ENCODE measurements at regions not wholly inside any gene's neighbourhood (a gene's known extent, or its start where the extent isn't known, plus 50 kb on each side); places are given as distances from the start of the nearest gene placed in this dataset.

DNA sequence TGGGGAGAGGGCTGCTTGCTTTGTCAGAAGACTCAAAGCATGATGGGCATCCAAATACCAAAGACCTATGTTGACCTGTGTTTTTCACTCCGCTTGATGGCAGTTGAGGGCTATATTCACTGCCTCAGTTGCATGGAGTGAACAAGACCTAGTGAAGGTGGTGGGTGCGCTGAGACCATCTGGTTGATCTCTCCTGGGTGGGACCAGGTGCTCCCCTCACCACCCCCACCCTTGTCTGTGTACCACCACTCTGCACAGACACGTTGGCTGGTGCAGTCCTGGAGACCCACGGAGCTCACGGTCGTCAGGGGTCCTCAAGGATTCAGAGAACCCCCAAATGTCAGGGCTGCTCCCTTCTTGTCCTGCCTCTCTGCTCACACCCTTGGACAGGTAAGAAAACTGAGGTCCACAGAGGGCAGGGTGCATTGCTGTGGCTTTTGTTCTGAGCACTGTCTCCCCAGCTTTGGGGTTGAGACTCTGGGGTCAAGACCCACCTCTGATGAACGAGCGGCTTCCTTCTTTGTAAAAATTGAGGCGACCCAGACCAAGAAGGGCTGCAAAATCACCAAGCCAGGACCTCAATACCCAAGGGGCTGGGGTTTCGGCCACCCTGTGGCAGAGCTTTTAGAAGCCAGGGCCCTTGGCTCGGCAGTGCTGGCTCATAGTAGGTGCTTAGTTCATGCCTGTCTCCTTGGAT is 166.3 kb upstream of the RTL1 start:
- no peak for DNase-seq

DNA sequence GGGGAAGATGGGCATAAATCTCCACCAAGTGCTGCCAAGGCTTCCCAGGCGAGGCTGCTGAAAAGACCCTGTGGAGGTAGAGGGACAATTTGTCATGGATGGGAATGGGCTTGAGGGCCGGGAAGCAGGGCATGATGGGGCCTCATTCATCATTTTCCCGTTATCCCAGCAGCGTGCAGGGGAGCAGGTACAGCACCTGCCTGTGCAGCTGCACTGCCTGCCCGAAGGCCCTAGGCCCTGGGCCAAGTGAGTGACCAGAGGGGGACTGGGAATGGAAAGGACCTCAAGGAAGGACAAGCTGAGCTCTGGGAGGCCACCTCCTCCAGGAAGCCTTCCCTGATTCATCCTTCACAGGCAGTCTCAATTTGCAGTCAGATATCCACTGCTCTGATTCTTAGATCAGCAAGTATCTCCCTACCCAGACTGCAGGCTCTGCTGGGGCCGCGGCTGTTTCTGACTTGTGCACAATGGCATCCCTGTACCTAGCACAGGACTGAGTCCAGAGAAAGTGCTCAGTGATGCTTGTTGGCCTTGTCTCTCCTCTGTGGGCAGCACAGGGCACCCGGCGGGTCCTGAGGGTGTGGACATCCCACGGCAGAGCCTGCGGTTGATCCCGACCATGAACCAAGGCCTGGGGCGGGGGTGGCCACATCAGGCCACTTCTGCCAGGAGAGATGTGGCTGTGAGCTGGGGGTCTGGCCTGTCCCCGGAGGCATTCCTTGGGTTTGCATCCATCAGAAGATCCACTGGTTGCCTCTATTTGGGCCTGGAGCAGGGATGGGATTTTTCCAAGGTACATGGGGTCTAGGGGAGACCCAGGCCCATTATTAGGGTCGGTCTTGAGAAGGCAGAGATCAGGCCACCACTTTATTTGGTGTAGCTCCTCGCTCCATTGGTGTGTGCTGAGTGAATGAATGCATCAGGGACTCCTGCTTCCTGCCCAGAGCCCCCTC is 167.3 kb upstream of the RTL1 start:
- DNase-seq, result no peak

DNA sequence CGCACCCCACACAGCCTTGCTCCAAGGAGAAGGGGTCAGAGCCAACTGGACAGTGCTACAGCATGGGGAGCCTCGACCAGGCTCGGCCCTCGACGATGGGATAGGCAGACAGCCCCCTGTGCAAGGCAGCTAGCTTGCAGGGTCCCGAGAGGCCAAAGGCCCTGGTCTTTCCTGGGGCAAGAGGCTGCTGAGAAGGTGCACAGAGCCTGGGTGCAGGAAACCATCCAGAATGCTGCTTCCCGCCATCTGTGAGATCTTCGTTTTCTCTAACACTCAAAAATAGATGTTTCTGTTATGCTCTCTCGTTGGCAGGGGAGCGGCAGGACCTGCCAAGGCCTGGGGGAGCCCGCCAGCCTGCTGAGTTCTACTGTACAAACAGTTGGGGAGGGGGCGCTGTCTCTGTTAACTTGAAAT is 168.0 kb upstream of the RTL1 start:
- DNase-seq, result no peak

DNA sequence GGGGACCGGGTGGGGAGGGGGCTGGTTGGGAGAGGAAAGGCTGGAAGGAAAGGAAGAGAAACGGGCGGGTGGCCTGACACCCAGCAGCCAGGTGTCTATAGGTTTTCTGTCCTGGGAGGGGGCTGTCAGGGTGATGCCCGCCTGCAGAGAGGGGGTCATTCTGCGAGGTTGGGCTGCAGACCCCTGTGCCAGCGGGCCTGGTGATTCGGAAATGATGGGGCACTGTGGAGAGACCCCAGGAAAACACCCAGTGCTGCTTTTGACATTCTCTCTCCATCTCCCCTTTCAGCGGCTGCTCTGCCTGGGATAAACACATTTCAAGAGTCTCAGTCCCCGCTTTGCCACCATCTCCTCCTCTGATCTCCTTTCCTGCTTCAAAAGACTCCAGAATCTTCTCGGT is 168.5 kb upstream of the RTL1 start:
- no peak for DNase-seq

DNA sequence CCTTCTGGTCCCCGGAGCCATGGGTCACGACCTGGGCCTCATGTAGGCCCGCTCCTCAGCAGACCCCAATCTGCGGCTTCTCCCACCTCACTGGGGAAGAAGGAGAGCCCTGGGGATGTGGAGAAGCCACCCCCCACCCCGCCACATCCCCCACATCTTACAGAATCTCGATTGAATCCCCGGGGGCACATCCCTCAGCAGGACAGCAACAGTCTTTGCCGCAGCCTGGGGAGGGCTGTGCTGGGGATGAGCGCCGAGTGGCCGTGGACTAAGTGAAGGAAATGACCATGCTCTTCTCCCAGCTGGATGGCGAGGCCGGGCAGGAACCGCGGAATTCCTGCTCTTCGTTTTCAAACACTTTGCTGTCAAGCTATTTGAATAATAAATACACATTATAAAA is 169.0 kb upstream of the RTL1 start:
- no peak for DNase-seq

DNA sequence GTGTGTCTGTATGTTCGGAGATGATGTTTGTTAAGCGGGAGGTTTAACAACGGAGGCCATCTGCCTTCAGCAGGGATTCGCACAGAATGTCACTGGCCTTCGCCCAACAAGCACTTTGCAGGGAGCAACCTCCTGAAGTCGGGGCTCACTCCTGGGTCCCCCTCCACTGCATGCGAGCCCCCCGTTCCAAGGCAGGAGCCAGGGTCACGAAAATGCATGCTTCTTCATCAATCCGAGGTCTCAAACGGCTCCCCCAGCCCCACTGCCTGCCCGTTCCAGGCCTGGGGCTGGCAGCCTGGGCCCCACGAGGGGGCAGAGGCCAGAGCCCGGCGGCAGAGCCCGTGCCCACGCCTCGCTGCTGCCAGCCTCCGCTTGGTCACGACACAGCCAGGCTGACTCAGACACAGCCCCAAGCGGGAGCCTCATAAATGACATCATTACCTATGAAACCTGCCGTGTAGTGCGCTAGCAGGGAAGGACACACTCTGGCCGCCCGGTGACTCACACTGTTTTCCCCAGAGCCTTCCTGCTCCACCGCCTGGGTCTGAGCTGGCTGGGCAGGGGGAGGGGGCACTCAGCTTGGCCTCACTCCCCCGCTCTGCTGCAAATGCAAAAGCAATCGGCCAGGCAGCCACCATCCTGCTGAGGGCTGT is 169.5 kb upstream of the RTL1 start:
- DNase-seq, result no peak

DNA sequence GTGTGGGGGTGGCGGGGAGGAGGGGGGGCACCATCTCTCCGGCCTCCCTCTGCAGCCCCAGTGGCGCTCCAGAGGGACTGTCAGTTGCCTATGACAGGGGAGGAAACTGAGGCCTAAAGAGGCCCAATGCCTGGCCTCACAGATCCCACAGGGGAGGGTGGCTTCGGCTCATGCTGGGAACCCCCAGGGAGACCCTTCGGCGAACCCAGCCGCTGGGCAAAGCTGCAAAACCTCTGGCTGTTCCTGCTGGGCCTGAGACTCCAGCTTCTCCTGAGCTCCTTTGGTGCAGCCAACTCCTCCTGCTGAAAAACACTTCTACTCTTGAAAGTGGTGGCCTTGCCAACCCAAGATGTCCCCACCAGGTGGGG is 170.1 kb upstream of the RTL1 start:
- no peak for DNase-seq

DNA sequence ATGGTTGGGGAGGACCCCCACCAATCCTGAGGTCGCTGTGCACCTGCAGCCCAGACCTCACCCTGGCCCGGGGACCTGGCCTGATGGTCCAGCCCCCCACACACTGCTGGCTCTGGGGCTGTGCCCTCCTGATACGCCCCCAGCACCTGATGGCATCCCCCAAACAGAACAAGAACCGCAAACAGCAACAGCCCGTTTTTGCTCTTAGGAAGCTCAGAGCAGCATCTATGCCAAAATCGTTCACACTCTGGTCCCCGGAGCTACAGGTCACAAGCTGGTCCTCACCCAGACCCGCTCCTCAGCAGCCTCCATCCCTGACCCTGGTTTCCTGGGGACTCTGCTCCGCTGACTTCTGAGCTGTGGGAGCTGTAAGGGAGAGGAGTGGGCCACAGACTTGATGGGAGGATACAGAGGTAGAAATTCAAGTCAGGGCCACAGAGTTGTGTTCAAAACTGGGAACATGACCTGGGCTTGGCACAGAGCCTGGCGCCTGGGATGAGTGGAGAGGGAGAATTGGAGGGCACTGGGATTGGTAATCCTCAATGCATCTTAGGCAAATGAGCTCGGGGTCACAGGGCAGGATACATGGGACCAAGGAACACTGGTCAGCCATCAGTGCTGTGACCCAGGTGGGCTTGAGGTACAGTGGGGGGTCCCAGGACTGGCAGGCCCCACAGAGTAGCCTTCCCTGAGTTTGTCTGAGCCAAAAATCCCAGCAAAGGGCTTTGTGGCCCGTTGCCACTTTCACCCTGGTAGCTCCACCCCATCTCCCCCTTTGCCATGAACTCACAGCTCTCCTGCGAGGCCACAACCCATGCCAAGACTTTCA is 170.9 kb upstream of the RTL1 start:
- DNase-seq, result no peak

DNA sequence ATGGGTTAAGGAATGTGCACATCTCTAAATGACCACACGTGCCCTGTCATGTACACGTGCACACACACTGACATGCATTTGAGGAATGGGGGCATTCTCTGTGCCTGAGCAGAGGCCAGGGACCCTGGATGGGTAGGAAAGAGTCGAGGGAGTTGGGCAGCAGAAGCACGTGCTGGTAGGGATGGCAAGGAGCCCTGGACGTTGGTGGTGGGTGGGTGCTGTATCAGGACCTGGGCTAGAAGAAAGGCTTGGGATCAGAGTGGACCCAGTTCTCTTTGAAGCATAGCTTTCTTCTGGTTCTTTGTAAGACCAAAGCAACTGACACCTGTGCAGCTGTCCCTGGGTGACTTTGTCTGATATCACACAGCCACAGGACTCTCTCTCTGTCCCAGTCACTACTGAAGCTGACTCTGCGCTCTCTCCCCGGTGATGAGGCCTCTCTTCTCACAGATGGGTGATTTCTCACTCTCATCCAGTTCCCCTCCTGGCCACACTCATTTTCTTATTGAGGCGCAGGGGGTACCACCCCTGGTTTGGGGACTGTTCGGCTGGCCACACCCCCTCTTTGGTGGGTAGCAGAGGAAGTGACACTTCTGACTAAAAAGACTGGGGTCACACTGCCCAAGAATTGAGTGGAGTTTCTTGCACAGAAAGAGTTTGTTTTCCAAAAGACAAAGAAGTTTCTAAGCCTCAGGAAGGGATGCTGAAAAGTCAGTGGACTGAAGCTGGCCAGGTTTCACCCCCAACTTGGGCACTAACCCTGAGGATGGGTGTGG is 171.7 kb upstream of the RTL1 start:
- DNase-seq, result no peak

DNA sequence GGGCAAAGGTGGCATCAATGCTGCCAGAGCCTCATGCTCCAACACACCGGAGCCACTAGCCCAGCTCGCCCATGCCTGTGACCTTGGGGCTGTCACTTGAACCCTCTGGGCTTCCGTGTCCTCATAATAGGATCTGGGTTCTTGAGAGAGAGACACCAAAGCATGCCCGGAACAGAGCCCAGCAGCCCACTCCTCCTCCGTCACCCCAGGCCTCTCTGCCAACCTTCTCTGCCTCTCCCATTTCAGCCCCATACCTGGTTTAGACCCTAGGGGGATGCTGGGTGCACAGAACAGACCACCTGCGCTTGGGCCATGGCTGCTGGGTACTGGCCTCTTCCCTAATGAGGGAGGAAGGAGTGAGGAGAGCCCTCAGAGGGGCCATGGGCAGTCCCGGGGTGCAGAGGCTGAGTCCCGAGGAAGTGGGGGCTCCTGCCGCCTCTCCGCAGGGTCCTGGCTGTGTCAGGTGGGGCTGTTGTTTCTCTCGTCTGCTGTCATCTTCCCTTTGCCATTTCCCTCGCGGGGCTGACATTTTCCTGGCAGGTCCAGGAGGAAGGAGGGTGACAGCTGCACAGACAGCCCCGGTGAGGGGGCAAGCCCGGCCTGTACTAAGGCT is 172.4 kb upstream of the RTL1 start:
- no peak for DNase-seq

DNA sequence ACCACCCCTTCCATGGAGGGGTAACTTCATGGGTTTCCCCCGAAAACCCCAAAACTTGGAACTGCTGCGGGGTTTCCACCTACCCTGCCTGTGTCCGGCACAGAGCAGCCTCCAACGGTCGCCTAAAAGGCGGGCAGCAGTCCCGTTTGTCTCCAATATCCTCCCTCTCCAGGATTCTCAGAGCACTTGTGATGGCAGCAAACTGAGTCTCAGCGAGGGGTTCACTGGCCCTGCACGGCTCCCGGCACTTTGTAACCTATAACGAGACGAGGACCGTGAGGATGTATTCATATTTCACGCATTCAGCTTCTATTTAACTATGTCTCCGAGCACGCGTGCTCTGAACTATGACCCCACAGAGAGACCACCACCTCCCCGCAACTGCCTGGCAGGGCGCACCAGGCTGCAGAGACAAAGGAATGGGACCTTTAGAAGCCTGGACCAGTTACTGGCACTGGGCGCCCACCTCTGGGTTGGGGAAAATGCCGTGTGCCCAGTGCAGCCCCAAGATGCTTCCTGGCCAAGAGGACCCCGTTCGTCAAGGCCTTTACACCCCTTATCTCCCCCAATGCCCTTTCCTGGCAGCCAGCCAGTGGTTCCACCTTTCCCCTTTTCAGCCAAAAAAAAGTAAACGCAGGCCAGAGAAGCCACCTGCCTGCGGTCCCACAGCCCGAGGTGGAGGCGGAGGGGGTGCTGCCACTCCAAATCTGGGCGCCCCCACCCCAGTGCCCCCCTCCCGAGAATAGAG is 173.1 kb upstream of the RTL1 start:
- DNase-seq, result no peak

DNA sequence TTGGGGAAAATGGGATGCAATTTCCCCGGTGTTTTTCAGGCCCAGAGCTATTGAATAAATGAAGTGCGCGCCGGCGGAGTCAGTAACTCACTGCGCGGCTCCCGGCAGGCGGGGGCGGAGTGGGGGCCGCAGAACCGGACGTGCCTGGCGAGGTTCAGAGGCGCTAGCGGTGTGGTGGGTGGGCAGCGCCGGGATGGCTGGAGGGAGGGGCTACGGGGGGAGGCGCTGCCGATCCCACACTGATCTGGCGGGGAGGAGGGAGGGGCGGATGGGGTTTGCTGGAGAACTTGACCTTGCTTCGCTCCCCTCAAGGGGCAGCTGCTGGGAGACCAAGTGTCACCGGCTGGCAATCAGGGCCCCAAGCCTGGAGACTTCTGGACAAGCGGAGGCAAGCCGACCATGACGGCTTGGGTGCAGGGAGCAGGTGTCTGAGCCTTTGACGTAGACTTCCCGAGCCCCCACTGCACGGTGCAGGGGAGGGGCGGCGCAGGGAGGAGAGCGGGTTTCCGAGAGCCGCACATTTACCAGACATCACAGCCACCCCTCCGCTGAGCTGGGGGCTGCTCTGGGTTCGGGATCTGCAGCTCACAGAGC is 174.1 kb upstream of the RTL1 start:
- DNase-seq, result no peak

DNA sequence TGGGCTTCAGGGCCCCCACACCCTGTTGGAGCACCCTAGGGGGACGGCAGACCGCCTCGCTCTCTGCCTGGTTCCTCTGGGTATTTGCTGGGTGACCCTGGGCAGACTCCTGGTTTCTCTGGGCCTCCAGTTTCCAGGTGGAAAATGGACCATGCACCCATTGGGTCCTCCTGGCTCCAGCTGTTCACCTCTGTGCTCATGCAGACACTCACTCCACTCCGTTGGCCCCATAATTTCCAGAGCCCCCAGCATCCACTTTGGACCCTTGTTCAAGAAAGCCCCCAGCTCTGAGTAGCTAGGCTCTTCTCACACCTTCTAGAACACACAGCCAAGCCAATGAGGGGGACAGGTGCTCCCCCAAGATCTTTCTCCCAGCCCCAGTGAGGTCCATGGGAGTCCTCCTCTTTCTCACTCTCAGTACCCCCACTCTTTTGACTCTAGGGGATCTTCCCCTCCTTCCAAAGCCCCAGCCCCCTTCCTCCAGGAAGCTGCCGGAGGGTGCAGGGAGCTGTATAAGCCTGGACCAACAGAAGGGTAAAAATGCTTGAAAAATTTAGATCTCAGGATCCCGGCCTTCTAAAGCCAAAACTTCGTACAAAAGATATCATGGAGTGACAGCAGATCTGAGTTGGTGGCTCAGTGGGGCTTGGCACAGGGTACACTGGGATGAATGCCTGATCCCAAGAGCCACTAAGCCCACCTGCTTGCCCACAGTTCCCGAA is 174.8 kb upstream of the RTL1 start:
- DNase-seq, result no peak

DNA sequence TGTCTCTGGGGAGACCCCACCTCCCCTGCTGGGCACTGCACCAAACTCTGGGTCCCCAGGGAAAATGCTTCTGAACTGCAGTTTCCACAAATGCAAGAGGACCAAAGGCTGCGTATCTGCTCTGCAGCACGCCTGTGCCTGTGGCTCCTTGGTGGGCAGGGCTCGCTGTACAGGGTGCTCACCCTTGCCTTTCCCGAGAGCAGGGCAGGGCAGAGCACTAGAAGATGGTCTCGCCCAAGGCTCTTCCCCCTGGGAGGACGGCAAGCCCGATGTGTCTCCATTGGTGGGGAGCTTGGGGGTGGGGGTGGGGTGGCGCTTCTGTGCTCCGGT is 175.3 kb upstream of the RTL1 start:
- DNase-seq, result no peak

DNA sequence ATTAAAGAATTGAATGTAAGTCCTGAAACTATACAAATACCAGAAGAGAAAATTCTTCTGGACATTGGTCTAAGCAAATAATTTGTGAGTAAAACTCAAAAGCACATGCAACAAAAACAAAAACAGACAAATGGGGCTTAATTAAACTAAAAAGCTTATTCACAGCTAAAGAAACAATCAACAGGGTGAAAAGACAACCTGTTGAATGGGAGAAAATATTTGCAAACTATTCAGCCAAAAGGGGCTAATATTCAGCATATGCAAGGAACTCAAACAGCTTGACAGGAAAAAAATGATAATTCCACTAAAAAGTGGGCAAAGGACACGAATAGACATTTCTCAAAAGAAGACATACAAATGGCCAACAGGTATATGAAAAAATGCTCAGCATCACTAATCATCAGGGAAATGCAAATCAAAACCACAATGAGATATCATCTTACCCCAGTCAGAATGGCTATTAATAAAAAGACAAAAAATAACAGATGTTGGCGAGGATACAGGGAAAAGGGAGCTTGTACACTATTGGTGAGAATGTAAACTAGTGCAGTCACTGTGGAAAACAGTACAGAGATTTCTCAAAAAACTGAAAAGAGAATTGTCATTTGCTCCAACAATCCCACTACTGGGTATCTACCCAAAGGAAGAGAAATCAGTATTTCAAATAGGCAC is 177.5 kb upstream of the RTL1 start:
- DNase-seq, result no peak

DNA sequence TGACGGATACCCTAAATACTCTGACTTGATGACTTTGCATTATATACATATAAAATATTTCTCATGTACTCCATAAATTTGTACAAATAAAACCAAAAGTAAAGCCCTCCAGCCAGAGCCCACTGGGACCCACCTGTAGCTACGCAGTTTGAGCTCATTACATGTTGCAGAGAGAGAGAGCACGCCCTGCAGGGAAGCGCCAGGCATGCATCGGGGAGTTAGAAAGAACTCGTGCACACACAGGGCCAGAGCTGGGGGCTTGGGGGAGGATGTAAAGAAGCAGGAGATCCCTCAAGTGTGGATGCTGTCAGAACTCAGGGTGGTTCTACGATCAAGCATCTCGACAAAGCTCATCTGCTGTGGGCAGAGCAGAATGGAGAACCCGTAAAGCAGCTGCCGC is 178.5 kb upstream of the RTL1 start:
- no peak for DNase-seq

DNA sequence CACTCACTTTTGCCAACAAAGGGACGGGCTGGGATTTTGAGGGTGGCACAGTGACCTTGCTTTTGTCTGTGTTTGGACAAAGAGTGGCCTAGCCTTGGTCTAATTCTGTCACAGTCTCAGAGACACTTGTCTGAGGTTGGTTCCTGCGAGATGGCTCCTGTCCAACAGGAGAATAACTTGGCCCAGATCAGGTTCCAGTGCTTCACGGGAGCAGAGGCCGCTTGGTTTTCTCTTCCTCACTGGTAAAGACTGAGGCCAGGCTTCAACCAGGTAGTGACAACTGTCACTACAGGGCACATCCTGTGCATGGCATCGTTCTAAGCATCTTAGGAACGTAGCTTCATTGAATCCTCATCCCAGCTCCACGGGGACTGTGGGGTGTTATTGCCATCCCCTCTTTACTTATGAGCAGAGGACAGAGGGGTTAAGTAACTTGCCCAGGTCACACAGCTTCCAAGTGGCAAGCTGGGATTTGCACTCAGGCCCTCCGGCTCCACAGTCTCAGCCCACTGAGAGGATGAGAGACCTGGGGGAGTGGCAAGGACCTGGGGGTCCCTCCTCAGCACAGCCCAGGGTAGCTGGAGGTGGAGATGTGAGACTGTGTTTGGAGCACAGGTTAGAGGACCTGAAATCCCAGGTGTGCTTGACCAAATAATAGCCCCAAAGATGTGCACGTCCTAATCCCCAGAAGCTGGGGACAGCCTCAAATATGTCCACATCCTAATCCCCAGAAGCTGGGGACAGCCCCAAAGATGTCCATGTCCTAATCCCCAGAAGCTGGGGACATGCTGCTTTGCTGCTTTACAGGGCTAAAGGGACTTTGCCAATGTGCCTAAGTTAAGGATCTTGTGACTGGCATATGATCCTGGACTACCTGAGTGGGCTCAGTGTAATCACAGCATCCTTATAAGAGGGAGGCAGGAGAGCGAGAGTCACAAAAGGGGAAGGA is 179.2 kb upstream of the RTL1 start:
- DNase-seq, result no peak
